ENCODE measurements at regions not wholly inside any gene's neighbourhood (a gene's known extent, or its start where the extent isn't known, plus 50 kb on each side); places are given as distances from the start of the nearest gene placed in this dataset.

DNA sequence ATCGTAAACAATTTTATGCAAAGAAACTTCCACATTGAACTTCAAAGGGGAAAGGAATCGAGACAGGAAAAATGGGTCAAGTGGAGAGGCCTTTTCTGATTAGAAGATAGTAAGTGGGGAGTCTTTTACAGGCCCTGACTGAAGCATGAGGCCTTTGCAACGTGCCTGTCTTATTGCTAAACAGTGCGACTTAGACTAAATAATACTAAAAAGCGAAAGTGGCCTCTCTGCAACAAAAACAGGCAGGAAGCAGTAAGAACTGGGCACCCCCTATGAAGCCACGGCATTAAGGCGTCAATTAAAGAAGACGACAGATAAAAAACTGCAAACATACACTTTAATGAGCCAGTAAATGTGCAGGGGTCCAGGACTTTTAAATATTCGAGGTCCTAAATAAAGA, 283.4 kb upstream of the GRIP1 start:
- no peak for DNase-seq (ENCODE audit: low read depth in 2 of 2)

DNA sequence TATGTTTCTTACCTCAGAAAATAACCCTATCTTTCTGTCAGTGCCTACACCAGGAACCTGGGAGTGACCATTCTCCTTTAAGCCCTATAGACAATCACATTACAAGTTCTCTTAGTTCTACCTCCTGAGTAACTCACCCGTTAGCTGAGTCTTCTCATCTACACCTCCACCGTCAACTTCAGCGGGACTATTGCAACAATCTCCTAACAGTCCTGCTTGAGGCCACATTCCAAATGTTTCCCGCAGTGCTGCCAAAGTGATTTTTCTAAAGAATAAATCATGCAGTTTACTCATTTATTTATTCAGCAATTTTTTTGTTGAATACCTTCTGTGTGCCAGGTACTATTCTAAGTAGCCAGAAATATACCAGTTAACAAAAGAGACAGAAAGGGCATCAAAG, 285.0 kb upstream of the GRIP1 start:
- DNase-seq (ENCODE audit: low read depth in 2 of 2) = no peak

DNA sequence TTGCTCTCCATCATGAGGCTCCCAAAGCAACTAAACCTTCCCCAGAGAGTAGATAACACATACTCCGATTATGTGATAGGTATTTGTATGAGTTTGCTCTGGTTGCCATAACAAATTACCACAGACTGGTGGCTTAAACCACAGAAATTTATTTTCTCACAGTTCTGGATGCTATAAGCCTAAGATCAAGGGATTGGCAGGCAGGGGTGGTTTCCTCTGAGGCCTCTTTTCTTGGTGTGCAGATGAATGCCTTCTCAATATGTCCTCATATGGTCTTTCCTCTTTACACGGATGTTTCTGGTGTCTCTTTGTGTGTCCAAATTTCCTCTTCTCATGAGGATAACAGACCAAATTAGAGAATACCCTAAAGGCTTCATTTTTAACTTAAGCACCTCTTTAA, 285.8 kb upstream of the GRIP1 start:
- peak in 1 of 2 donors; percentile 30 for DNase-seq (ENCODE audit: low read depth in 2 of 2)

DNA sequence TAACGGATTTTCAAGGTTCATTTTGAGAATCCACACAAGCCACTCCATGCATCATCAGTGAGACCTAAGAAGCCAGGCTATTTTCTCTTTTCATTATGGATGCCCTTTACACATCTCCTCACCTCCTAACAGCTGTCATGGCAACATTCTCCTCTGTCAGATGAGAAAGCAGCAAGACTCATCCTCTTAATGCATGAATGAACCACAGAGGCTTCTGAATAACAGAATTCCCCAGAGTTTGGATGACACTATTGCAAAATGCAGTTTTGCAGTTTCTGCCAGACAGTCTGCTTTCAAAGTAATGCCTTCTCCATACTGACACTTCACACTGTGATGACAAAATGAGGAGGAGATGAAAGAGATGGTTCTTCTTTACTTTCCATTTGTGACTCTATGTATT, 286.7 kb upstream of the GRIP1 start:
- no peak for DNase-seq (ENCODE audit: low read depth in 2 of 2)

DNA sequence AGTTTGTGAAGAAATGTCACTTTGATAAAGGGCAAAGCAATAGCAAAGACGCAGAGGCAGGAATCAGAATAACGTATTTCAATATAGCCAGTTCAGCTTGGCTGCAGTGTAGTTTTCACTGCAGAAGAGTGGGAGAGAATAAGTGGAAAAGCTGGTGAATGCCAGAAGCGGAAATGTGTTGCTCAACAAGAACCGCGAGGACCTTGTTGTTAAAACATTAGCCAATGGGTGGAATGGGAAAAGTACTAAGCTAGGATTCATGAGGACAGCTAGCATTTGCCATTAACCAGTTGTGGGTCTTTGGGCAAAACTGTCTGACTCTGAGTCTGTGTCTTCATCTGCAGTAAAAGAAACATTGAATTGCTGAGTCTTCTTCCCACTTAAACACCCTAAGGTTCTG, 292.9 kb upstream of the GRIP1 start:
- no peak for DNase-seq (ENCODE audit: low read depth in 2 of 2)

DNA sequence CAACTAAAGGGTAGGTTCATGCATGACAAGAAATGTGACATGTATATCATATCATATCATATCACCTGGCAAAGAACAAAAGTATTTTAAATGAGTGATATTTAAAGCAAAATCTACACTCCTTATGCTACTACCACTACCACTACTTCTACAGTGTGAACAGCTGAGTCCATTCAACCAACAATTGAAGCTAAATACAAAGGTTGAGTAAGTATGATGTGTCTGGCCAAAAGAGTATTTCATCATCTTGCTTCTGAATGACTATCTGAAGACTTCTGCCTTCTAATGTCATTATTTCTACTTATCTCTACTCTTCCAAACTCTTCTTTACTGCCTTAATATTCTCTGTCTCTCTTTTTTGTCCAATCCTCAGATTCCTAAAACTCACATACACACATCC, 292.6 kb upstream of the CAND1 start:
- no peak for DNase-seq (ENCODE audit: low read depth in 2 of 2)

DNA sequence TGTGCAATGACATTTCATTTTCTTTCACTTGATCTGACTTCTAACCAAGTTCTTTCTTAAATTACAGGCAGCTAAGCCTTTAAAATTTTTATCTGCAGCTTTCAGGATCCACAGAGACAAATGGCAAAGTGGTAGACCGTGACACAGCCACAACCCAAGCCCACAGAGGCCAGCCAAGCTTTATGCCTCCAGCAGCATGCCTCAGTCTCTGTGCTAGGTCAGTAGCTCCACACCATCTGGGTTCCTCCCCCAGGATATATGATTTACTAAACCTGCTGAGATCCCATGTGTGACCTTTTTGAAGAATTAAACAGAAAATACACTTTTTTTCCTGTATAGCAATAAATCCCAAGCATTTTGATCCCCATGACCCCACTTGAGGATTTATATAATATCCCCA, 290.4 kb upstream of the CAND1 start:
- no peak for DNase-seq (ENCODE audit: low read depth in 2 of 2)

DNA sequence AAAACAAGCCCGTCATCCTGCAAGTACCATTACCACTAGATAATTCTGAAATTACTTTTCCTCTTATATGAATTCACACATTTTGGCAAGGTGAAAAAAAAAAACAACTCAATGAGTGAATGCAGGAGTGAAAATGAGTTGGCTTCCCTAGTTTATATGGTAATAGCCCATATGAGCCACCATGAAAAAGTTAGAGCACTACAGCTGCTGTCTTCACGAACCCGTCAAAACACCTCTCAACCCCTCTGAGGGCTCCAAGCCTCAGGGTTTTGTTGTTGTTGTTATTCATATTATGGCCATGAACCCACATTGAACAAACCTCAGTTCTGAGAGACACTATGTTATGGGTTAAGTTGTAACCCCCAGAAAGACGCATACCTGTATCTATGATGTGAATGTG, 289.9 kb upstream of the CAND1 start:
- DNase-seq (ENCODE audit: low read depth in 2 of 2) = no peak

DNA sequence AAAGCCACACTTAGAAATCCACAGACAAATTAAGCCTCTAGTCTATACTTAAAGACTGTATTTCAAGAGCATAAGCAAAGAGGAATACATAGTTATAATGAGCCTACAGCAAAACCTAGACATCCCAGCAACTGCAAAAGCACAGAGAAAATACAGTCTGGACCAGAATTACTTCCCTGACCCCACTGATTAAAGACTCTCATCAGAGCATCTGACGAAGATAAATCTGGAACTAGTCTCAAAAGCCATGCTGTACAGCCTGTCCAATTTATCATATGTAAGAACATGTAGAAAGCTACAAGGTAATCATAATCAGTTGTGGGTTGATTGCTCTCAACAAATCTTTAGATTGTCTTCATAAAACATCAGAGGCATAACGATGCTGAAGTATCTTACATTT, 285.1 kb upstream of the CAND1 start:
- DNase-seq (ENCODE audit: low read depth in 2 of 2) = no peak

DNA sequence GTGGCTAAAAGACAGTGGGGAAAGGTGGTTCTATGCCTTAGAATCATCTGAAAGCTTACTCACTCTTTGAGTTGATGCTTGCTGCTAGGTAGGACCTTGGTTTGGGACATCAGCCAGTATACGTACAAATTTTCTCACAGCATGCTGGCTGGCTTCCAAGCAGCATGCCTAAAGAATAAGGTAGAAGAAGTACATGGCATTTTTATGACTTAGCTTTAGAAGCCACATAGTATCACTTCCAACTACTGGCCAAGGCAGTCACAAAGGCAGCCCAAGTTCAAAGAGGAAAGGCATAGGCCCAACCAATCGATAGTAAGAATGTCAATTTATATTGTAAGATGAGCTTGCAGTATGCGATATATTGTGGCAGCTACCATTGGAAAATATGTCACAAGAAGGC, 284.2 kb upstream of the CAND1 start:
- DNase-seq (ENCODE audit: low read depth in 2 of 2) = no peak

DNA sequence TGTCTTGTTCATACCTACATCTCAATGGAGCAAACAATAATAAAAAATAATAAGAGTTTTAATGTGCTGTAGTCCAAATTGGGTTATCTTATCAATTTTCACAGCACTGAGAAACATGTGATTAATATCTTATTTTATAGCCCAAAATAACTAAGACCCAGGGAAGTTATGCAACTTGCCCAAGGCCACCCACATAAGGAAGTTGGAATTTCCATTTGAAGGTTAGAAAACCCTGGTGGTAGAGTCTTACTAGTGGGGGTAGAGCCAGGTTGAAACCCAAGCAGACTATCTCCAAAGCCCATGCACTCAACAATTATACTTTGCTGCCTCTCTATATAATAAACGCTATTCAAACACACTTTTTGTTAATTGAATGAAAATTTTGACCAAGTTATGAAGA, 270.0 kb upstream of the CAND1 start:
- no peak for DNase-seq (ENCODE audit: low read depth in 2 of 2)

DNA sequence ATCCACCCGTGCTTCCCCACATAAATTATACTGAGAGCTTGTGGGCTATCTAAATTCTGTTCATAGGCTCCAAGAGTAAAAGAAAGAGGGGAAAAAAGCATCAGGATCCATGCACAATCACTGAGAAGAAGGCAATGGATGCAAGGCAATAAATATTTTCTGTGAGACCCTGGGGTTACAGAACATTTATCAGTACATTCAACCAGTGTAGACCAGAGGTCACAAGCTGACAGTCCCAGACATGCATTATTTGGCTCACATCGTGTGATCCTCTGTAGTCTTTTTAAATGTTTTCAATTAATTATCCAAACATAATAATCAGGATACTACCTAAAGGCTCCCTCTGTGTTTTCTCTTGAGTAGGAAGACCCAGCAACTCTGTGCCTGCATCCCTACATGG, 267.9 kb upstream of the CAND1 start:
- no peak for DNase-seq (ENCODE audit: low read depth in 2 of 2)

DNA sequence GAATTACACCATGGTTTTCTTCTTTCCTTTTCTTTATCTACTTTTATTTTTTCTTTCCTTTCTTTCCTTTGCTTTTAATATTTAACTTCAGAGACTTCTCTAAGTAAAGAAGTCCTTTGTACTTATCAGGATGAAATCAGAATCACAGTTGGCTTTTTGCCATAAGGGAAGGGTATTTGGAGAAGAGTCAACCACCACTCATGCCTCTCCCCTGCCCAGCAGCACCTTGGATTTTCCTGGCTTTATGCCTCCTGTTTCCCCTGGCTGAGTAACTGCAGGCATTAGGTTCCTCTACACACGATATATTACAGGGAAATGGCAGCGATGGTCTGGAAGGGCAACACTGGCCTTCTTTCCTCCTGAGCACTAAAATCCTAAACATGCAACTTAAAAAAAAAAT, 266.4 kb upstream of the CAND1 start:
- no peak for DNase-seq (ENCODE audit: low read depth in 2 of 2)

DNA sequence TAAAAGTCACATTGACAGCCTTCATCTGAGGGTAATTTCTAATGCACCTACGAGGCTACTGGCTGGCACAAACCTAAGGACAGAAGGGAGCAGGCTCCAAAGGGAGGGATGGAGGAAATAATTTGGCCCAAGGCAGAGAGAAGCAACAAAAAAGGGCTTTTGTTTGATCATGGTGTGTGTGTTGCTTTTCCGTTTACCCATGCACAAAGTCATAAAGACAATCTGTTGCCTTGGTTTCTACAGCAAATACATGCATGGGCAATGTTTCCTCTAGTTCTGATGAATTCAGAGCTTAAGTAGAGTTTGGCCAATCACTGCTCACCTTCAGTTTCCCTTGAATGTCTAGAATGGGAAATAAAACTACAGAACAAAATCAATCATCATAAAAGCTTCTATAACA, 262.5 kb upstream of the CAND1 start:
- DNase-seq (ENCODE audit: low read depth in 2 of 2) = no peak

DNA sequence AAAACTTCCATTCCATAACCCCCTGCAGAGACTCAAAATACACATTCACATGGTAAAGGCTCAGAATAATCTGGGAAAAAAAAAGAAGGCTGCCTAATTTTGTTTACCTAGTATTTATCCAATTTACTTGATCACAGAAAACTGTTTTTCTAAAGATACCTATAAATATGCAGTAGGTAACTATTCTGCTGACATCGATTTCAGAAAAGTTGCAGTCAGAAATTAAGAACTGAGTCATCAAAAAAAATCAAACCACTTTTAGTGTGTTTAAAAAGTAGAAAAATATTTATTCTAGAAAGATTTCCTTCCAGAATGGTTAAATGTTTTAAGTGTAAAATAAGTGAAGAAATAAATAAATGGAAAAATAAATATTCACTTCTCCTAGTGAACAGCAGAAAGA, 254.5 kb upstream of the CAND1 start:
- DNase-seq (ENCODE audit: low read depth in 2 of 2) = no peak

DNA sequence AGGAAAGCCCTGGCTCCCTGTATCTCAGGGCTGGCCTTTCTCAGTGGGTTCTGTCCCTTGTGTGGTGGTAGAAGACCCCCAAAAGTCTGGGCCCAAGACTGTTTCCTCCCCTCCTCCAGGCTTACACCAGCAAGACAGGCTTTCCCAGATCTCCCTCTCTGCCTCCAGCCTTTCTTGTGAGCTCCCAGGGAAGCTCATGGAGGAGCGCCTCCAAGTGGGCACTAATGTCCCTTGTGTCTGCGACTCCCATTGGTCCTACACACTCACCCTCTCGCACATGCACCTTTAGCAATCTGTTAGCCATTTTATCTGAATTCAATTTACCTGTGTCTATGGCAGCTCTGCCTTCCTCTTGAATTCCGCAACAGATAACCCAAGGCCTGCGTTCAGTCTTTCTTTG, 251.1 kb upstream of the CAND1 start:
- no peak for DNase-seq (ENCODE audit: low read depth in 2 of 2)

DNA sequence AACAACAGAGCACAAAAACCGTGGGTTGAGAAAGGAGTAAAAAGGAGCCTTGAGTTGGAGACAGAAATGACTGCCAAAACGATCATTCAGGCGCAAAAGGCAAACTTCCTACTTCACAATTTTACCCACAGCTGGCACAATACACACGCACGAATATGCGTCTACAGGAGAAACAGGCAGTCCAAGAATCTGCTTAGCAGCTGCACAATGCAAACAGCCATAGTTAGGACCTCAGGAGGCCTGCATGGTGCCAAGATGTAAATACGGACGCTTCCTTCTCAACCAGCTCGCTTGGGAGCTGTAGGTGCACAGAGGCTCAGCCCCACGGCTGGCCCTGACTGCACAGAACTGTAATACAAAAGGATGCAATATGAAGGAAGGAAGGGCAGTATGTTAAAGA, 250.1 kb upstream of the CAND1 start:
- no peak for DNase-seq (ENCODE audit: low read depth in 2 of 2)

DNA sequence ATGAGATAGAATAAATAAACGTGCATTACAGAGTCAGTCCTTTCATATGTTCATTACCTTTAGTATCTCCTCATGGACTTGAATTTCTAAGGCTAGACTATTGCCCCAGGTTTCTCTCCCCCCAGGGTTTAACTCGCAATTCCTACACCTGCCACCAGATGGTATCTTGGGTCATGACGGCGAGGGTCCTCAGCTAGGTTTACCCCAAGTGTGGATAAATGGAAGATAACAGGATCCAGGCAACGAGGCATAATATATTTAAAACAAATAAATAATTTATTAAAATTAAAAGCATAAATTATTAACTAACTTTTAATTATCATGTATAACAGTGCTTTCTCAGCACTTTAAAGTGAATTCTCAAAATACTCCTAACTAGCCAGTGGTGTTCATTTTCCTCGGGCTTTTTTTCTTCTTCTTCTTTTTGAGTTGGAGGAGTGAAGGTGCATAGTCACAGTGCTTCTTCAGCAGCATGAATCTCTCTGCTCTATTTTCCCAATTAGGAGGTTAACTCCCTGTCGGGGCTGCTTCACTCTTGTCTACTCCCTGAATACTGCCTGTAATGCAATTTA, 243.5 kb upstream of the CAND1 start:
- peak; percentile 27 to 51 for DNase-seq (ENCODE audit: low read depth in 2 of 2)

DNA sequence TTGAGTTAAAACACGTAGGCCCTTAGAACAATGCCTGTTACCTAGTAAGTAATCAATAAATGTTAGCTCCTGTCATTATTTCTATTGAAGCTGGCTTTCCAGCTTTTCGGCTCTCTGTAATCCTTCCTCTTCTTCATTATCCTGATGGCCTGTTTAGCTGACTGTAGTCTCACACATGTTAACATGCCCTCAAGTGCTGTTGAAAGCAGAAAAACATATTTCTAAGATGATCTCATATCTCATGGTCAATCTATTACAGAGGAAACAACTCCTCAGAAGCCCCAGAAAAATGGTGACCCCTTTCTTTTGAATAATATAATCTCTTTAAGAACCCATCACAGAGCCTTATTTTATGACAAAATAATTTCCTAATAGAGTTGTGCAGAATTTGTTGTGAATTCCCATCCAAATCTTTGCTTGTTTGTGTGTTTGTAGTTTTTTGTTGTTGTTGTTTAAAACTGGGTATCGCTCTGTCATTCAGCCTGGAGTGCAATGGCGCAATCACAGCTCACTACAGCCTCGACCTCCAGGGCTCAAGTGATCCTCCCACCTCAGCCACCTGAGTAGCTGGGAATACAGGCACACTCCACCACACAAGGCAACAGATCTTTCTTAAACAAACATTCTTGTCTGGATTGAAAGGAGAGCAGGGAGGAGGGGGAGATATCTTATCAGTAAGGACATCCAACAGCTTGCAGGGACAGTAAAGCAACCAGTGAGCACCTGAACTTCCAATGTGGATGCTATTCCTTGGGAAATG, 242.5 kb upstream of the CAND1 start:
- DNase-seq (ENCODE audit: low read depth in 2 of 2) = no peak

DNA sequence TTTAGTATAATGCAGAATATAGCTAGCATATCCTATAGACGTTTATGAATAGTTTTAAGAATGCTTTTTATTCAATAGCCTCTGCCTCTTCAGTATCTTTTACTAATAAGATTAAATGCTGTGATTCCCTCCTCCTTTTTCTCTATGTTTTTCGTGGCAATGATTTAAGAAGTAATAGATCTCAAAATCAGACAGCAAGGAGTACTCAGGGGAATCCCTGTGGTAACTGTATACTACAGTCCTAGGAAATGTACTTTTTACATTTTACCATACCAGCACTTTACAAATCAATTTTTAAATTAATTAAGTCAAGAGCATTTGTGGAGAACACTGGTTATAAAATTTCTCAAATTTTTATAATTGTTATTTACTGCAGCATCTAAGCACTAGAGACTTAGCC, 240.6 kb upstream of the CAND1 start:
- no peak for DNase-seq (ENCODE audit: low read depth in 2 of 2)

DNA sequence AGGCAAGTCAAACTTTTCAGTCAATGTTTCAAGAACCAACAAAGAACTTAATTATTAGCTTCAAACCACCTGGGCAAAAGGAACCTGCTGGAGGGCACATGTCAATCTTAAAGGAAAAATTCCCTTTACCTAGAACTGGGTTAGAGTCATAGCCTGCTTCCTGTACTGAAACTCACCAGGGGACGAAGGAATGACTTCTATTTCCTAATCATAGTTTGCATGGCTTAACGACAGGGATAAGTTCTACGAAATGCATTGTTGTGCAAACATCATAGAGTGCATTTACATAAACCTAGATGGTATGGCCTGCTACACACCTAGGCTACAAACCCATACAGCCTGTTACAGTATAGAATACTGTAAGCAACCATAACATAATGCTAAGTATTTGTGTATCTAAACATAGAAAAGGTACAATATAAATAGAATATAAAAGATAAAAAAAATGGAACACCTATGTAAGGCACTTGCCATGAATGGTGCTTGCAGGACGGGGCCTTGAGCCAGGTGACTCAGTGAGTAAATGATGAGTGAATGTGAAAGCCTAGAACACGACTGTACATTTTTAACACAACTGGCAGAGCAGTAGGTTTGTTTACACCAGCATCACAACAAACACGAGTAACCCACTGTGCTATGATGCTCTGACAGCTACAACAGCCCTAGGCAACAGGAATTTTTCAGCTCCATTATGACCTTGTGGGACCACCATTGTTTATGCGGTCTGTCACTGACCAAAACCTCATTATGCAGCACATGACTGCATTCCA, 234.9 kb upstream of the CAND1 start:
- DNase-seq (ENCODE audit: low read depth in 2 of 2) = no peak

DNA sequence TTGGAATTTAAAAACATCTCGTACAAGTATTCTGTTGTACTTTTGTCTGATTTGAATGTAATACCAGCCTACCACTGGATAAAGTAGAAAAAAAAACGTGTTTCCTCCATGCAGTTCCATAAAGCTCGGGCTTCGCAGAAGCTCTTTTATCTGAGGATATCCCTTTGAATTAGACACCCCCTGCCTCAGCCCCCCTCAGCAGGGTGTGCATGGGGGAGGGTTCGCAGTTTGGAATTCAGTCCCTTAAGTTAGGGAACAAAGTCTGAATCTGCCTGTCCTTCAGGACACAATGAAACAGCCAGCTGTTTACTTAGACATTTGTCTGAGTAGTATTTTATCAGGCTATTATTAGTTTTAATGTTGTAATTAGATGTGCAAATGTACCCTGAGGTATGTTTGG, 234.0 kb upstream of the CAND1 start:
- DNase-seq (ENCODE audit: low read depth in 2 of 2) = no peak

DNA sequence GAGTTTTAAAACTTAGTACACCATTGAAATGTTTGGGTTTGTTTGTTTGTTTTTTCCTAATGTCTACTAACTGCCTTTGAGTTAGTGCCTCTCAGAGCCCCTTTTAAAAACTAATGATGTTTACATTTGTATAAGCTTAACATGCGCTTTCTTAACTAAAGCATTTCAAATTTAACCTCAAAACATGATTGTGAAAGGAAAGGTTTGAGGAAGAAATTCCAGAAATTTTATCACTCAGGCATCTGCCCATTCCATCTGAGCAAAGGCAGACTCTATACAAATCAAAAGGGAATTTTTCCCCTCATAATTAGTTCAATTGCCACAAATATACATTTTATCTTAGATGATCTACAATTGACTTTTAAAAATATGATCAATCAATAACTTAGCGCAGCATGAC, 230.7 kb upstream of the CAND1 start:
- DNase-seq (ENCODE audit: low read depth in 2 of 2) = no peak
